ENCODE measurements at regions not wholly inside any gene's neighbourhood (a gene's known extent, or its start where the extent isn't known, plus 50 kb on each side); places are given as distances from the start of the nearest gene placed in this dataset.

DNA sequence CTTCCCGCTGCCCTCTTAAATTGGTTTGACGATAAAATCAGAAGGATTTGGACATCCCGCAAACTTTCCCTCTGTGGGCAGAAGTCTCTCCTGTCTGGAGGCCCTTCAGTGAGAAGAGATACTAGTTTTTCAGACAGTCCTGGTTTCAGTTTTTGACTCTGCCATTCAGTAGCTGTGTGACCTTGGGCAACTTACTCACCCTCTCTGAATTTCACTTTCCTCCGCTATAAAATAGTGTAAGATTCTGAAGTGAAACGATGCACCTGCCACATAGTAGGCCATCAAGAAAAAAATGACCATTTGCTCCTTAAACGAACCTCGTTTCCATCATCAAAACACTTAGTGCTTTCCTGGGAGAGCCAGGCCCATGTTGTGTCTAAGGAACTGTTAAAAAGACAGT, 97.2 kb downstream of the LINC00237 start:
- TF ChIP-seq POLR2A (IDR thresholded peaks at IDR 0.05; ENCODE audit: insufficient read depth in 1 of 2, low read depth in 2 of 2, low read length in 2 of 2) (no peak), EZH2 (conservative IDR thresholded peaks at IDR 0.05; ENCODE audit: low read depth, low read length) (no peak), NR2F2 (IDR thresholded peaks at IDR 0.05; ENCODE audit: borderline replicate concordance, low read depth) (no peak), HDAC1 (CRISPR knock-in tag; IDR thresholded peaks at IDR 0.05) (no peak), GABPB1 (CRISPR knock-in tag; IDR thresholded peaks at IDR 0.05) (no peak), HNF4A (CRISPR knock-in tag; IDR thresholded peaks at IDR 0.05) (no peak), MED13 (CRISPR knock-in tag; IDR thresholded peaks at IDR 0.05) (no peak), CCAR2 (optimal IDR thresholded peaks at IDR 0.05; ENCODE audit: low read depth, low read length) (no peak), PRMT3 (CRISPR knock-in tag; IDR thresholded peaks at IDR 0.05; ENCODE audit: borderline replicate concordance, low read depth) (no peak), ZNF354B (CRISPR knock-in tag; IDR thresholded peaks at IDR 0.05) (no peak), ZNF660 (CRISPR knock-in tag; IDR thresholded peaks at IDR 0.05; ENCODE audit: borderline replicate concordance, low read depth) (no peak)
- TF ChIP-seq, protein P1, sequence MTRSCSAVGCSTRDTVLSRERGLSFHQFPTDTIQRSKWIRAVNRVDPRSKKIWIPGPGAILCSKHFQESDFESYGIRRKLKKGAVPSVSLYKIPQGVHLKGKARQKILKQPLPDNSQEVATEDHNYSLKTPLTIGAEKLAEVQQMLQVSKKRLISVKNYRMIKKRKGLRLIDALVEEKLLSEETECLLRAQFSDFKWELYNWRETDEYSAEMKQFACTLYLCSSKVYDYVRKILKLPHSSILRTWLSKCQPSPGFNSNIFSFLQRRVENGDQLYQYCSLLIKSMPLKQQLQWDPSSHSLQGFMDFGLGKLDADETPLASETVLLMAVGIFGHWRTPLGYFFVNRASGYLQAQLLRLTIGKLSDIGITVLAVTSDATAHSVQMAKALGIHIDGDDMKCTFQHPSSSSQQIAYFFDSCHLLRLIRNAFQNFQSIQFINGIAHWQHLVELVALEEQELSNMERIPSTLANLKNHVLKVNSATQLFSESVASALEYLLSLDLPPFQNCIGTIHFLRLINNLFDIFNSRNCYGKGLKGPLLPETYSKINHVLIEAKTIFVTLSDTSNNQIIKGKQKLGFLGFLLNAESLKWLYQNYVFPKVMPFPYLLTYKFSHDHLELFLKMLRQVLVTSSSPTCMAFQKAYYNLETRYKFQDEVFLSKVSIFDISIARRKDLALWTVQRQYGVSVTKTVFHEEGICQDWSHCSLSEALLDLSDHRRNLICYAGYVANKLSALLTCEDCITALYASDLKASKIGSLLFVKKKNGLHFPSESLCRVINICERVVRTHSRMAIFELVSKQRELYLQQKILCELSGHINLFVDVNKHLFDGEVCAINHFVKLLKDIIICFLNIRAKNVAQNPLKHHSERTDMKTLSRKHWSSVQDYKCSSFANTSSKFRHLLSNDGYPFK (CRISPR knock-in tag; IDR thresholded peaks at IDR 0.05; ENCODE audit: borderline replicate concordance): no peak
- TF ChIP-seq, protein P2, sequence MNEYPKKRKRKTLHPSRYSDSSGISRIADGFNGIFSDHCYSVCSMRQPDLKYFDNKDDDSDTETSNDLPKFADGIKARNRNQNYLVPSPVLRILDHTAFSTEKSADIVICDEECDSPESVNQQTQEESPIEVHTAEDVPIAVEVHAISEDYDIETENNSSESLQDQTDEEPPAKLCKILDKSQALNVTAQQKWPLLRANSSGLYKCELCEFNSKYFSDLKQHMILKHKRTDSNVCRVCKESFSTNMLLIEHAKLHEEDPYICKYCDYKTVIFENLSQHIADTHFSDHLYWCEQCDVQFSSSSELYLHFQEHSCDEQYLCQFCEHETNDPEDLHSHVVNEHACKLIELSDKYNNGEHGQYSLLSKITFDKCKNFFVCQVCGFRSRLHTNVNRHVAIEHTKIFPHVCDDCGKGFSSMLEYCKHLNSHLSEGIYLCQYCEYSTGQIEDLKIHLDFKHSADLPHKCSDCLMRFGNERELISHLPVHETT (CRISPR knock-in tag; conservative IDR thresholded peaks at IDR 0.05): no peak
